ENCODE measurements at regions not wholly inside any gene's neighbourhood (a gene's known extent, or its start where the extent isn't known, plus 50 kb on each side); places are given as distances from the start of the nearest gene placed in this dataset.

DNA sequence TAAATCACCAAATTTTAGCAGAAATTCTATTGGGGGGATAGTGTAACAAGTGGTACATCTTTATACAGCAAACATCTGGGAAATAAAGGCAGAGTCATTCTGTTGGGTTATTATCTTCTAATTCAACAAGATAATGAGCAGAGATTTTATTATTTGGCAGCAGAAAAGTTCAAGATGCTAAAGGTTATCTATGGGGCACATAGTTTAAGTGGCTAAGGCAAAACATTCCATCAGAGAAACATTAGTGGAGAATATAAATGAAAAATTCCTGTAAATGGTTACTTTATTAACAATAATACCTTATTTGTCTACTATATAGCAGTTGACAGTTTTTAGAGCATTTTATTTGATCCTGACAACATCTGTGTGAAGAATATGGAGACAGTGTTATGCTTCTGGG is 815.7 kb downstream of the NCAM2 start:
- TF ChIP-seq CTCF (IDR thresholded peaks at IDR 0.05) (no peak), POLR2A (IDR thresholded peaks at IDR 0.05) (no peak)

Measured in uterus (tissue), 2 donors.